K562 (cell line): ENCODE measurements at regions not wholly inside any gene's neighbourhood (a gene's known extent, or its start where the extent isn't known, plus 50 kb on each side); places are given as distances from the start of the nearest gene placed in this dataset.

Experiments
- ATAC-seq: fragments of 200-7000 bp; cut with Tn5 transposase; 3 replicates; pipeline ENCODE4 v1.9.1; 2020; ENCODE audit warnings: moderate library complexity
- BruUV-seq: library from RNA; stranded (reverse); fragments of 400-500 nt; replicated peaks from 2 replicates; lab custom pipeline; 2021; lab: Mats Ljungman, UMichigan
- CTCF ChIA-PET: fragments of 300-600 bp; formaldehyde crosslinking; extraction: SDS; loops from one replicate; lab custom pipeline; 2021; ENCODE audit warnings: low intra/inter-chr PET ratio; lab: Yijun Ruan, JAX
- POLR2A ChIA-PET: fragments of 300-600, 350-650 bp; sonication (Branson Sonifier 250); formaldehyde crosslinking; extraction: SDS; loops from one replicate; lab custom pipeline; 2021; ENCODE audit warnings: antibody characterized with exemption, inconsistent platforms; lab: Yijun Ruan, JAX
- DNase-seq, 4 experiments: peaks; one replicate each; pipeline versions ENCODE4 v3.0.0 to v3.0.0-alpha.2; 2011 to 2018; ENCODE audit warnings: low spot score in 3 of 4, mixed read lengths in 3 of 4; ENCODE audit errors: extremely low read depth in 1 of 4
- FAIRE-seq: peaks from 2 replicates; lab custom pipeline; 2011; peaks lifted over from hg19 to GRCh38; lab: Jason Lieb, UNC
- H2AFZ ChIP-seq: 2 replicates; pipeline ENCODE4 v1.6.0; 2011; ENCODE audit warnings: low read depth, low read length, control low read depth, inconsistent platforms
- H3K27ac ChIP-seq: fragments of 200-600 bp; 3 replicates; pipeline ENCODE4 v1.8.0; 2011; ENCODE audit warnings: low read depth, mild to moderate bottlenecking, control low read depth, inconsistent platforms, low read length, moderate library complexity, mixed read lengths; ENCODE audit errors: extremely low read depth
- H3K27me3 ChIP-seq, 2 experiments: fragments of 300-600 bp in 1 of 2; 2 replicates in 1 of 2; 3 replicates in 1 of 2; pipeline versions ENCODE4 v1.6.0 to v1.8.0; 2011; ENCODE audit warnings: inconsistent platforms in 2 of 2, low read length in 2 of 2, mild to moderate bottlenecking in 1 of 2, mixed read lengths in 1 of 2, moderate library complexity in 1 of 2; ENCODE audit not compliant: control insufficient read depth in 2 of 2, insufficient read depth in 2 of 2
- H3K36me3 ChIP-seq: fragments of 300-600 bp; 3 replicates; pipeline ENCODE4 v1.8.0; 2011; ENCODE audit warnings: mild to moderate bottlenecking, low read length, inconsistent platforms; ENCODE audit not compliant: control insufficient read depth, insufficient read depth
- H3K4me1 ChIP-seq, 2 experiments: fragments of 200-600 bp in 1 of 2; replicated peaks in 1 of 2; 2 replicates in 1 of 2; 3 replicates in 1 of 2; pipeline versions ENCODE4 v1.5.1 to v1.8.0; 2011; ENCODE audit warnings: inconsistent platforms in 2 of 2, low read length in 2 of 2, mild to moderate bottlenecking in 1 of 2, mixed read lengths in 1 of 2, moderate library complexity in 1 of 2; ENCODE audit not compliant: control insufficient read depth in 2 of 2, insufficient read depth in 2 of 2
- H3K4me2 ChIP-seq: 2 replicates; pipeline ENCODE4 v1.6.1; 2011; ENCODE audit warnings: low read length, control low read depth, inconsistent platforms, mixed read lengths; ENCODE audit not compliant: insufficient read depth
- H3K4me3 ChIP-seq: fragments of 200-600 bp; sonication (generic), shearing (Covaris generic); 2 replicates; pipeline ENCODE4 v1.5.1; 2016; ENCODE audit warnings: control low read depth, inconsistent platforms
- H3K79me2 ChIP-seq: fragments of 200-600 bp; 3 replicates; pipeline ENCODE4 v1.8.0; 2011; ENCODE audit warnings: low read length, inconsistent platforms; ENCODE audit not compliant: control insufficient read depth, insufficient read depth
- H3K9ac ChIP-seq, 2 experiments: 2 replicates each; pipeline versions ENCODE4 v1.6.0 to v1.6.1; 2011; ENCODE audit warnings: low read depth in 2 of 2, low read length in 2 of 2, control low read depth in 1 of 2, inconsistent platforms in 1 of 2, mild to moderate bottlenecking in 1 of 2, mixed read lengths in 1 of 2; ENCODE audit not compliant: insufficient read depth in 1 of 2
- H3K9me1 ChIP-seq: one replicate; pipeline ENCODE4 v1.6.0; 2011; ENCODE audit warnings: inconsistent platforms, mild to moderate bottlenecking, low read length, moderate library complexity; ENCODE audit not compliant: control insufficient read depth, insufficient read depth
- H3K9me3 ChIP-seq: replicated peaks from 2 replicates; pipeline ENCODE4 v1.5.1; 2011; ENCODE audit warnings: low read depth, low read length, inconsistent platforms; ENCODE audit not compliant: control insufficient read depth, insufficient read depth
- H4K20me1 ChIP-seq: replicated peaks from 2 replicates; pipeline ENCODE4 v1.6.1; 2011; ENCODE audit warnings: low read length, inconsistent platforms, mixed read lengths; ENCODE audit not compliant: control insufficient read depth, insufficient read depth
- CEBPG ChIP-seq, 3 experiments: fragments of 200-800 bp in 1 of 3; sonication (Bioruptor generic) in 1 of 3; sonication (generic) in 1 of 3; formaldehyde crosslinking in 1 of 3; IDR thresholded peaks in 2 of 3; conservative IDR thresholded peaks in 1 of 3; 2 replicates each; pipeline versions ENCODE4 v1.6.1 to v1.8.0; 2016 to 2022; ENCODE audit warnings: missing compliant biosample characterization in 2 of 3, missing genetic modification characterization in 2 of 3, mild to moderate bottlenecking in 1 of 3, missing genetic modification reagents in 1 of 3
- E2F6 ChIP-seq, 2 experiments: IDR thresholded peaks; 2 replicates each; pipeline ENCODE4 v1.6.1; 2011; ENCODE audit warnings: borderline replicate concordance in 1 of 2, control low read depth in 1 of 2, low read depth in 1 of 2, low read length in 1 of 2, mild to moderate bottlenecking in 1 of 2, mixed read lengths in 1 of 2, moderate library complexity in 1 of 2; ENCODE audit not compliant: insufficient read depth in 1 of 2, insufficient read length in 1 of 2, poor library complexity in 1 of 2, severe bottlenecking in 1 of 2; ENCODE audit errors: extremely low read depth in 1 of 2
- ETV6 ChIP-seq, 3 experiments: fragments of 150-350 bp in 1 of 3; sonication (generic) in 1 of 3; formaldehyde crosslinking in 1 of 3; IDR thresholded peaks; 2 replicates each; pipeline versions ENCODE4 v1.6.1 to v1.8.0; 2014 to 2022; ENCODE audit warnings: borderline replicate concordance in 2 of 3, low read depth in 2 of 3, antibody characterized with exemption in 1 of 3, low read length in 1 of 3, mild to moderate bottlenecking in 1 of 3, missing genetic modification reagents in 1 of 3
- HIVEP1 ChIP-seq: fragments of 250-450 bp; sonication (Bioruptor Pico); IDR thresholded peaks from 2 replicates; pipeline ENCODE4 v1.4.0; 2020; ENCODE audit warnings: mild to moderate bottlenecking
- L3MBTL2 ChIP-seq: fragments of 450-650 bp; IDR thresholded peaks from 2 replicates; pipeline ENCODE4 v1.6.1; 2016; ENCODE audit warnings: mild to moderate bottlenecking, moderate library complexity
- MGA ChIP-seq: fragments of 450-650 bp; IDR thresholded peaks from 2 replicates; pipeline ENCODE4 v1.6.1; 2016; ENCODE audit warnings: mild to moderate bottlenecking, moderate library complexity
- MIER1 ChIP-seq: fragments of 450-650 bp; IDR thresholded peaks from 2 replicates; pipeline ENCODE4 v1.6.1; 2016; ENCODE audit warnings: antibody characterized with exemption, mild to moderate bottlenecking, low read depth
- WGBS: fragments of 100-300 bp; shearing (Covaris generic); methylation state at CpG from one replicate; pipeline ENCODE4 v1.1.6; 2016; ENCODE audit warnings: low coverage, mixed read lengths; ENCODE audit not compliant: insufficient coverage; ENCODE audit errors: missing lambda C conversion rate; 5-methylcytosine and 5-hydroxymethylcytosine counted together
- in situ Hi-C: fragments of 300-500 bp; cut with MboI; formaldehyde crosslinking; loops from 4 replicates; pipeline ENCODE4 v1.15.0; 2018; ENCODE audit warnings: inconsistent platforms, mixed read lengths
- intact Hi-C: fragments of 100-400 bp; cut with micrococcal nuclease; formaldehyde crosslinking; loops from 2 replicates; pipeline ENCODE4 v1.14.2; 2022

GRCh38 chr1:112855152-112855828 is 100.7 kb downstream of the SLC16A1 start:
- BruUV-seq = no TSS peak
- FAIRE-seq (no peak), ATAC-seq (no peak), DNase-seq (no peak)
- Histone ChIP-seq H3K9ac (no peak overlapping the region), H3K4me2 (no peak overlapping the region), H3K36me3 (no peaks in the 10 kb centered on the region), H3K27ac (no peak overlapping the region), H3K9me3 (no peaks in the 10 kb centered on the region), H3K27me3 (no peaks in the 10 kb centered on the region), H4K20me1 (no peaks in the 10 kb centered on the region), H3K4me1 (peaks cover 0 to 6% of the 10 kb centered on the region in 2 experiments; a peak in 2 of 5 replicates), H3K9me1 (no peaks in the 10 kb centered on the region), H3K4me3 (no peak overlapping the region), H2AFZ (no peak overlapping the region), H3K79me2 (no peaks in the 10 kb centered on the region)
- ChIA-PET CTCF (no interaction called here), POLR2A (interaction anchor here (0.7 to 1.2 kb wide), 2 partner anchors 10 to 58 kb away, joined by 3 to 4 read pairs; no protein-coding TSS in a partner anchor)
- in situ Hi-C loops (no loop called here), intact Hi-C loops (no loop called here)
- 21% methylated on average over 6 of the region's 6 CpGs for WGBS
- TF ChIP-seq E2F6 (IDR thresholded peaks at IDR 0.05; ENCODE audit: borderline replicate concordance in 1 of 2, extremely low read depth in 1 of 2, insufficient read depth in 1 of 2, insufficient read length in 1 of 2, low read depth in 1 of 2, low read length in 1 of 2, poor library complexity in 1 of 2, severe bottlenecking in 1 of 2) (peak; percentile 52 to 77), L3MBTL2 (peak; percentile 85), CEBPG (CRISPR knock-in tag; IDR thresholded peaks at IDR 0.05) (no peak), CEBPG (tag; conservative IDR thresholded peaks at IDR 0.05 in 1 of 2, IDR thresholded peaks at IDR 0.05 in 1 of 2) (peak in 1 of 2 experiments; percentile 38; a peak in 1 of 4 replicates), ETV6 (IDR thresholded peaks at IDR 0.05; ENCODE audit: borderline replicate concordance in 1 of 2, low read depth in 2 of 2, low read length in 1 of 2) (no peak), ETV6 (CRISPR knock-in tag; IDR thresholded peaks at IDR 0.05; ENCODE audit: borderline replicate concordance) (no peak), MGA (peak; percentile 70), MIER1 (no peak), HIVEP1 (no peak)
